Lower lobe of right lung (tissue), 2 donors: ENCODE measurements at regions not wholly inside any gene's neighbourhood (a gene's known extent, or its start where the extent isn't known, plus 50 kb on each side); places are given as distances from the start of the nearest gene placed in this dataset.

ENCODE experiments used
- ATAC-seq, 2 donors: fragments of 200-7000 bp; cut with Tn5 transposase; one replicate each; pipeline ENCODE4 v1.9.1; 2020 to 2022; ENCODE audit warnings: mild to moderate bottlenecking in 2 of 2, moderate library complexity in 2 of 2
- DNase-seq: peaks from one replicate; pipeline ENCODE4 v3.0.0-alpha.2; 2020
- H3K27ac ChIP-seq: fragments of 200-600 bp; one replicate; pipeline ENCODE4 v1.8.0; 2022
- H3K27me3 ChIP-seq: fragments of 200-600 bp; one replicate; pipeline ENCODE4 v1.8.0; 2022; ENCODE audit warnings: low read depth
- H3K36me3 ChIP-seq: fragments of 200-600 bp; one replicate; pipeline ENCODE4 v1.8.0; 2022; ENCODE audit warnings: mild to moderate bottlenecking
- H3K4me1 ChIP-seq: fragments of 200-600 bp; one replicate; pipeline ENCODE4 v1.8.0; 2022
- H3K4me3 ChIP-seq: fragments of 200-600 bp; one replicate; pipeline ENCODE4 v1.8.0; 2022; ENCODE audit warnings: mild to moderate bottlenecking
- H3K9me3 ChIP-seq: fragments of 200-600 bp; one replicate; pipeline ENCODE4 v1.8.0; 2022
- intact Hi-C: fragments of 100-400 bp; cut with DNase I; formaldehyde crosslinking; loops from one replicate; pipeline ENCODE4 v1.11.0; 2022
- TF ChIP-seq, protein P1 (sequence below): fragments of 200-600 bp; IDR thresholded peaks from one replicate; pipeline ENCODE4 v1.8.0; 2022; ENCODE audit warnings: antibody characterized with exemption, mild to moderate bottlenecking
- donor health status: DM: no; HTN: yes; CAD: no; lungs with severe emphysema.

DNA sequence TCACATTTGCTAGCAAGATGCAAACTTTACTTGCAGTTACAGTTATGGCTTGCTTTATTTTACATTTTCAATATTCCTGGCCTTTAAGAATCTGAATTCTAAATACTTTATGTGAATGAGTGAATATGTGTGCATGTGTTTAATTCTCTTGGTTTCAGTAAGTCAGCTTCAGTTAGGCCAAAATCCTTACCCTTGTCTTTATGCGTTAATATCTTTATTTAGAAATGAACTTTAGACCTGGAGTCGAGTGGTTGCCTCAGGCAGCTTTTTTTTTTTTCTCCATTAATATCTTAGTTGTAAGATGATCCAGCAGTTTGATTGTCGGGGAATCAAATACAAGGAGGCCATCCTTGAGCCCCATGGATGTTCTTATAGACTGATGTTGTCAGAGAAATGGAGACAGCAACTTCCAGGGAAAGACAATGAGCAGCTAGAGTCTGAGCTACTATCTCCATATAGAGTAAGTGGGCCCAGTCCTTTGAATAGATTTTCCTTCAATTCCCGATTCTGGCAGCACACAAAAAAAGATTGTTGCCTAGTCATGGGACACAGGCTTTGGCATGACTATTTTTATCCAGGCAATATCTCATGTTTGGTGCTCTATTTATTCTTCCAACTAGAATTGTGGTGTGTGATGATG, 398.0 kb downstream of the DHX35 start:
- H3K36me3 ChIP-seq = no peaks in the 10 kb centered on the region
- intact Hi-C loops = no loop called here
- H3K27ac ChIP-seq = no peak overlapping the region
- H3K27me3 ChIP-seq = no peaks in the 10 kb centered on the region
- peaks cover 15% of the 10 kb centered on the region for H3K4me1 ChIP-seq
- no peaks in the 10 kb centered on the region for H3K9me3 ChIP-seq
- ATAC-seq (no peak), DNase-seq (no peak)
- no peak overlapping the region for H3K4me3 ChIP-seq
- TF ChIP-seq, protein P1, sequence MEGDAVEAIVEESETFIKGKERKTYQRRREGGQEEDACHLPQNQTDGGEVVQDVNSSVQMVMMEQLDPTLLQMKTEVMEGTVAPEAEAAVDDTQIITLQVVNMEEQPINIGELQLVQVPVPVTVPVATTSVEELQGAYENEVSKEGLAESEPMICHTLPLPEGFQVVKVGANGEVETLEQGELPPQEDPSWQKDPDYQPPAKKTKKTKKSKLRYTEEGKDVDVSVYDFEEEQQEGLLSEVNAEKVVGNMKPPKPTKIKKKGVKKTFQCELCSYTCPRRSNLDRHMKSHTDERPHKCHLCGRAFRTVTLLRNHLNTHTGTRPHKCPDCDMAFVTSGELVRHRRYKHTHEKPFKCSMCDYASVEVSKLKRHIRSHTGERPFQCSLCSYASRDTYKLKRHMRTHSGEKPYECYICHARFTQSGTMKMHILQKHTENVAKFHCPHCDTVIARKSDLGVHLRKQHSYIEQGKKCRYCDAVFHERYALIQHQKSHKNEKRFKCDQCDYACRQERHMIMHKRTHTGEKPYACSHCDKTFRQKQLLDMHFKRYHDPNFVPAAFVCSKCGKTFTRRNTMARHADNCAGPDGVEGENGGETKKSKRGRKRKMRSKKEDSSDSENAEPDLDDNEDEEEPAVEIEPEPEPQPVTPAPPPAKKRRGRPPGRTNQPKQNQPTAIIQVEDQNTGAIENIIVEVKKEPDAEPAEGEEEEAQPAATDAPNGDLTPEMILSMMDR = no peak

DNA sequence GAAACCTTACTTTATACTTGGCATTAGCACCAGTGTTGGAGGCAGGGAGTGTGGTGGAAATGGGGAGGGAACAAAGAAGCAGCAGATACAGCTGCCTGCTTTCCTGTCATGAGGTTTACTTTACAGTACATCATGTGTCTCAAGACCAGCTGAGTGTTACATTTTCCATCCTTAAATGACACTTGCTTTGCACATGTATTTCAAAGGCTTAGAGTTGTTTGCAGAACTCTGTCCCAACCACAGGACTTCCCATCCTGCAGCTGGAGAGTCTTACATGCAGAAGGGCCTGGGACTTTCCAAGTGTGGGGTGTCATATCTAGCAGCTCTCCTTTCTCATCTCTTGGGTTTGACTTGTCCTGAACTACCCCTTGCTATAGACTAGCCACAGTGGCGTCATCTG, 395.9 kb downstream of the DHX35 start:
- Histone ChIP-seq H3K36me3 (no peaks in the 10 kb centered on the region), H3K4me1 (peaks cover 15% of the 10 kb centered on the region), H3K9me3 (no peaks in the 10 kb centered on the region), H3K27ac (no peak overlapping the region), H3K27me3 (no peaks in the 10 kb centered on the region), H3K4me3 (no peak overlapping the region)
- ATAC-seq (peak; percentile 46 to 75), DNase-seq (no peak)
- TF ChIP-seq, protein P1 = no peak
- intact Hi-C loops = no loop called here

DNA sequence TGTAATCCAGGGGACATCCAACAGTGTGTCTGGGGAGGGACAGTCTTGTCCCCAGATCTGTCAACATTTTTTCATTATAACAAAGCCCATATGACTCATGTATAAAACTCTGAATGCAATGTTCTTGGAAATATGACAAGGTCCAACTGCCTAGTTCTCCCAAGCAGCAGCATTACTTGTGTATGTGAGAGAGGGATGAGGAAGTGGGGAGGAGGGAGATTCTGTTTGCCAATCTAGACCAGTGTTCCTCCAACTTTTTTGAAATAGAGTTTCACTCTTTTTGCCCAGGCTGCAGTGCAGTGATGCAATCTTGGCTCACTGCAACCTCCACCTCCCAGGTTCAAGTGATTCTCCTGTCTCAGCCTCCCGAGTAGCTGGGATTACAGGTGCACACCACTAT, 394.8 kb downstream of the DHX35 start:
- intact Hi-C loops = no loop called here
- no peak for DNase-seq
- Histone ChIP-seq H3K27me3 (no peaks in the 10 kb centered on the region), H3K4me1 (peaks cover 15% of the 10 kb centered on the region), H3K36me3 (no peaks in the 10 kb centered on the region), H3K9me3 (no peaks in the 10 kb centered on the region), H3K27ac (no peak overlapping the region), H3K4me3 (no peak overlapping the region)
- ATAC-seq = peak in 1 of 2 donors; percentile 56
- TF ChIP-seq, protein P1 = no peak

DNA sequence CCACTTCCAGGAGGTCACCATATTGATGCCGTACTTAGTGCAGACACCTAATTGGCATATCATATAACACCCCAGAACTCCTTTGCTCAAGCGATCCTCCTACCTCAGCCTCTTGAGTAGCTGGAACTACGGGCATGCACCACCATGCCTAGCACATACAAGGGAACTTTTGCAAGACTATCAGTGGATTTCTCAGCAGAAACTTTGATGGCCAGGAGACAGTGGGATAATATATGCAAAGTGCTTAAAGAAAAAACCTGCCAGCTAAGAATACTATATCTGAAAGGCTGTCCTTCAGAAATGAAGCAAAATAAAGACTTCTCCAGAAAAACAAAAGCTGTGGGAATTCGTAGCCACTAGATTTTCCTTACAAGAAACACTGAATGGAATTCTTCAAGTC, 387.1 kb downstream of the DHX35 start:
- Histone ChIP-seq H3K27me3 (no peaks in the 10 kb centered on the region), H3K27ac (no peak overlapping the region), H3K4me1 (no peaks in the 10 kb centered on the region), H3K9me3 (peaks cover 19% of the 10 kb centered on the region), H3K36me3 (no peaks in the 10 kb centered on the region), H3K4me3 (no peak overlapping the region)
- TF ChIP-seq, protein P1 = no peak
- no peak for ATAC-seq
- no peak for DNase-seq
- intact Hi-C loops = no loop called here

DNA sequence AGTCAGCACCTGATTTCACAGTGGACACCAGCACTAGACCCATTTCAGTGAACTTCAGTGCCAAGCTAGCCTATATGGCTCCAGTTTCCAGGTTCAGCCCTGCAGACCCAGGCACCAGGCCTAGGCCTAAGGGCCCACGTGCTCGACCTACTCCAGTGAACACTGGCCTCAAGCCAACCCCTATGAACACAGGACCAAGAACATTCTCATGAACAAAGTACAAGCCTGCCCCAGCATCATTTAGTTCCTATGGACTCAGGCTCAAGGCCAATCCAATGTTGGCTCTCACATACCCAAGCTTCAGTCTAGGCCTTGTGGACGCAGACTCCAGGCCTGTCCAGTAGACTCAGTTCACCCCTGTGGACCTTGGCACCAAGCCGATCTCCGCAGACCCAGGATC, 385.5 kb downstream of the DHX35 start:
- DNase-seq = no peak
- H3K9me3 ChIP-seq = peaks cover 19% of the 10 kb centered on the region
- H3K27me3 ChIP-seq = no peaks in the 10 kb centered on the region
- no peaks in the 10 kb centered on the region for H3K4me1 ChIP-seq
- intact Hi-C loops = no loop called here
- ATAC-seq = no peak
- no peaks in the 10 kb centered on the region for H3K36me3 ChIP-seq
- no peak overlapping the region for H3K27ac ChIP-seq
- no peak overlapping the region for H3K4me3 ChIP-seq
- TF ChIP-seq, protein P1 = no peak
